K562 (cell line): ENCODE measurements at regions not wholly inside any gene's neighbourhood (a gene's known extent, or its start where the extent isn't known, plus 50 kb on each side); places are given as distances from the start of the nearest gene placed in this dataset.

Experiments
- ATAC-seq: fragments of 200-7000 bp; cut with Tn5 transposase; 3 replicates; pipeline ENCODE4 v1.9.1; 2020; ENCODE audit warnings: moderate library complexity
- BruUV-seq: library from RNA; stranded (reverse); fragments of 400-500 nt; replicated peaks from 2 replicates; lab custom pipeline; 2021; lab: Mats Ljungman, UMichigan
- CTCF ChIA-PET: fragments of 300-600 bp; formaldehyde crosslinking; extraction: SDS; loops from one replicate; lab custom pipeline; 2021; ENCODE audit warnings: low intra/inter-chr PET ratio; lab: Yijun Ruan, JAX
- POLR2A ChIA-PET: fragments of 300-600, 350-650 bp; sonication (Branson Sonifier 250); formaldehyde crosslinking; extraction: SDS; loops from one replicate; lab custom pipeline; 2021; ENCODE audit warnings: antibody characterized with exemption, inconsistent platforms; lab: Yijun Ruan, JAX
- DNase-seq, 4 experiments: peaks; one replicate each; pipeline versions ENCODE4 v3.0.0 to v3.0.0-alpha.2; 2011 to 2018; ENCODE audit warnings: low spot score in 3 of 4, mixed read lengths in 3 of 4; ENCODE audit errors: extremely low read depth in 1 of 4
- FAIRE-seq: peaks from 2 replicates; lab custom pipeline; 2011; peaks lifted over from hg19 to GRCh38; lab: Jason Lieb, UNC
- H2AFZ ChIP-seq: 2 replicates; pipeline ENCODE4 v1.6.0; 2011; ENCODE audit warnings: low read depth, low read length, control low read depth, inconsistent platforms
- H3K27ac ChIP-seq: fragments of 200-600 bp; 3 replicates; pipeline ENCODE4 v1.8.0; 2011; ENCODE audit warnings: low read depth, mild to moderate bottlenecking, control low read depth, inconsistent platforms, low read length, moderate library complexity, mixed read lengths; ENCODE audit errors: extremely low read depth
- H3K27me3 ChIP-seq, 2 experiments: fragments of 300-600 bp in 1 of 2; 2 replicates in 1 of 2; 3 replicates in 1 of 2; pipeline versions ENCODE4 v1.6.0 to v1.8.0; 2011; ENCODE audit warnings: inconsistent platforms in 2 of 2, low read length in 2 of 2, mild to moderate bottlenecking in 1 of 2, mixed read lengths in 1 of 2, moderate library complexity in 1 of 2; ENCODE audit not compliant: control insufficient read depth in 2 of 2, insufficient read depth in 2 of 2
- H3K36me3 ChIP-seq: fragments of 300-600 bp; 3 replicates; pipeline ENCODE4 v1.8.0; 2011; ENCODE audit warnings: mild to moderate bottlenecking, low read length, inconsistent platforms; ENCODE audit not compliant: control insufficient read depth, insufficient read depth
- H3K4me1 ChIP-seq, 2 experiments: fragments of 200-600 bp in 1 of 2; replicated peaks in 1 of 2; 2 replicates in 1 of 2; 3 replicates in 1 of 2; pipeline versions ENCODE4 v1.5.1 to v1.8.0; 2011; ENCODE audit warnings: inconsistent platforms in 2 of 2, low read length in 2 of 2, mild to moderate bottlenecking in 1 of 2, mixed read lengths in 1 of 2, moderate library complexity in 1 of 2; ENCODE audit not compliant: control insufficient read depth in 2 of 2, insufficient read depth in 2 of 2
- H3K4me2 ChIP-seq: 2 replicates; pipeline ENCODE4 v1.6.1; 2011; ENCODE audit warnings: low read length, control low read depth, inconsistent platforms, mixed read lengths; ENCODE audit not compliant: insufficient read depth
- H3K4me3 ChIP-seq: fragments of 200-600 bp; sonication (generic), shearing (Covaris generic); 2 replicates; pipeline ENCODE4 v1.5.1; 2016; ENCODE audit warnings: control low read depth, inconsistent platforms
- H3K79me2 ChIP-seq: fragments of 200-600 bp; 3 replicates; pipeline ENCODE4 v1.8.0; 2011; ENCODE audit warnings: low read length, inconsistent platforms; ENCODE audit not compliant: control insufficient read depth, insufficient read depth
- H3K9ac ChIP-seq, 2 experiments: 2 replicates each; pipeline versions ENCODE4 v1.6.0 to v1.6.1; 2011; ENCODE audit warnings: low read depth in 2 of 2, low read length in 2 of 2, control low read depth in 1 of 2, inconsistent platforms in 1 of 2, mild to moderate bottlenecking in 1 of 2, mixed read lengths in 1 of 2; ENCODE audit not compliant: insufficient read depth in 1 of 2
- H3K9me1 ChIP-seq: one replicate; pipeline ENCODE4 v1.6.0; 2011; ENCODE audit warnings: inconsistent platforms, mild to moderate bottlenecking, low read length, moderate library complexity; ENCODE audit not compliant: control insufficient read depth, insufficient read depth
- H3K9me3 ChIP-seq: replicated peaks from 2 replicates; pipeline ENCODE4 v1.5.1; 2011; ENCODE audit warnings: low read depth, low read length, inconsistent platforms; ENCODE audit not compliant: control insufficient read depth, insufficient read depth
- H4K20me1 ChIP-seq: replicated peaks from 2 replicates; pipeline ENCODE4 v1.6.1; 2011; ENCODE audit warnings: low read length, inconsistent platforms, mixed read lengths; ENCODE audit not compliant: control insufficient read depth, insufficient read depth
- ADNP ChIP-seq: fragments of 200-800 bp; sonication (Bioruptor generic); IDR thresholded peaks from 2 replicates; pipeline ENCODE4 v1.6.1; 2016; ENCODE audit warnings: missing genetic modification characterization, missing compliant biosample characterization
- ARNT ChIP-seq, 2 experiments: fragments of 450-650 bp; IDR thresholded peaks; 2 replicates each; pipeline ENCODE4 v1.6.1; 2016; ENCODE audit warnings: mild to moderate bottlenecking in 1 of 2
- CAMTA2 ChIP-seq: fragments of 250-450 bp; sonication (Bioruptor Pico); conservative IDR thresholded peaks from 2 replicates; pipeline ENCODE4 v1.5.1; 2022
- ELF4 ChIP-seq: fragments of 450-650 bp; formaldehyde crosslinking; IDR thresholded peaks from 2 replicates; pipeline ENCODE4 v1.4.0; 2022; ENCODE audit warnings: missing genetic modification characterization
- ETV5 ChIP-seq: sonication (generic); formaldehyde crosslinking; IDR thresholded peaks from 2 replicates; pipeline ENCODE4 v1.4.0; 2020; ENCODE audit warnings: low read depth, mild to moderate bottlenecking, missing genetic modification reagents
- FOXM1 ChIP-seq, 2 experiments: fragments of 450-650 bp in 1 of 2; sonication (generic) in 1 of 2; formaldehyde crosslinking in 1 of 2; IDR thresholded peaks; 2 replicates each; pipeline versions ENCODE4 v1.6.1 to v1.9.0; 2017 to 2022; ENCODE audit warnings: low read depth in 2 of 2, mild to moderate bottlenecking in 2 of 2, missing genetic modification reagents in 1 of 2, moderate library complexity in 1 of 2
- HNRNPK ChIP-seq: fragments of 200-400 bp; formaldehyde crosslinking; IDR thresholded peaks from one replicate; pipeline ENCODE4 v1.6.1; 2018; ENCODE audit warnings: mild to moderate bottlenecking, low read depth, low read length; ENCODE audit not compliant: poor library complexity, severe bottlenecking
- MCM2 ChIP-seq: fragments of 450-650 bp; IDR thresholded peaks from 2 replicates; pipeline ENCODE4 v1.6.1; 2017; ENCODE audit warnings: low read depth, mild to moderate bottlenecking
- PKNOX1 ChIP-seq: fragments of 450-650 bp; IDR thresholded peaks from 2 replicates; pipeline ENCODE4 v1.6.1; 2016
- PTTG1 ChIP-seq: fragments of 450-650 bp; IDR thresholded peaks from 2 replicates; pipeline ENCODE4 v1.6.1; 2016; ENCODE audit warnings: low read depth, mild to moderate bottlenecking, missing genetic modification characterization, missing compliant biosample characterization
- RCOR1 ChIP-seq, 2 experiments: IDR thresholded peaks; 2 replicates each; pipeline ENCODE4 v1.6.1; 2012; ENCODE audit warnings: low read depth in 2 of 2, low read length in 2 of 2, borderline replicate concordance in 1 of 2, improper control_type of control experiment in 1 of 2
- SIN3B ChIP-seq: fragments of 450-650 bp; IDR thresholded peaks from 2 replicates; pipeline ENCODE4 v1.6.1; 2017; ENCODE audit warnings: low read depth, mild to moderate bottlenecking, moderate library complexity
- TAF9B ChIP-seq: fragments of 450-650 bp; IDR thresholded peaks from 2 replicates; pipeline ENCODE4 v1.6.1; 2018; ENCODE audit warnings: mild to moderate bottlenecking; ENCODE audit not compliant: partially characterized antibody
- TEAD1 ChIP-seq, 2 experiments: fragments of 450-650 bp in 1 of 2; sonication (generic) in 1 of 2; formaldehyde crosslinking; IDR thresholded peaks; 2 replicates each; pipeline versions ENCODE4 v1.4.0 to v1.8.0; 2020 to 2022; ENCODE audit warnings: mild to moderate bottlenecking in 2 of 2, missing genetic modification reagents in 1 of 2
- U2AF1 ChIP-seq: fragments of 200-400 bp; formaldehyde crosslinking; optimal IDR thresholded peaks from 2 replicates; pipeline ENCODE3; 2017; ENCODE audit warnings: mild to moderate bottlenecking, low read depth, low read length, moderate library complexity
- ZBTB17 ChIP-seq: fragments of 450-650 bp; formaldehyde crosslinking; IDR thresholded peaks from 2 replicates; pipeline ENCODE4 v1.4.0; 2020; ENCODE audit warnings: mild to moderate bottlenecking
- ZNF165 ChIP-seq: fragments of 250-450 bp; sonication (Bioruptor Pico); IDR thresholded peaks from 2 replicates; pipeline ENCODE4 v1.4.0; 2020; ENCODE audit warnings: borderline replicate concordance
- ZNF23 ChIP-seq: fragments of 250-450 bp; sonication (Bioruptor Pico); IDR thresholded peaks from 2 replicates; pipeline ENCODE4 v1.4.0; 2020; ENCODE audit warnings: mild to moderate bottlenecking
- ZNF282 ChIP-seq: sonication (generic); formaldehyde crosslinking; IDR thresholded peaks from 2 replicates; pipeline ENCODE4 v1.8.1; 2023; ENCODE audit warnings: missing genetic modification reagents
- ZNF766 ChIP-seq: fragments of 200-800 bp; sonication (Bioruptor generic); conservative IDR thresholded peaks from 2 replicates; pipeline ENCODE4 v1.6.1; 2016; ENCODE audit warnings: missing genetic modification characterization, missing compliant biosample characterization
- WGBS: fragments of 100-300 bp; shearing (Covaris generic); methylation state at CpG from one replicate; pipeline ENCODE4 v1.1.6; 2016; ENCODE audit warnings: low coverage, mixed read lengths; ENCODE audit not compliant: insufficient coverage; ENCODE audit errors: missing lambda C conversion rate; 5-methylcytosine and 5-hydroxymethylcytosine counted together
- in situ Hi-C: fragments of 300-500 bp; cut with MboI; formaldehyde crosslinking; loops from 4 replicates; pipeline ENCODE4 v1.15.0; 2018; ENCODE audit warnings: inconsistent platforms, mixed read lengths
- intact Hi-C: fragments of 100-400 bp; cut with micrococcal nuclease; formaldehyde crosslinking; loops from 2 replicates; pipeline ENCODE4 v1.14.2; 2022
- TF ChIP-seq, protein P1 (sequence below): sonication (generic); formaldehyde crosslinking; IDR thresholded peaks from 2 replicates; pipeline ENCODE4 v1.4.0; 2020; ENCODE audit warnings: mild to moderate bottlenecking, missing genetic modification reagents

DNA sequence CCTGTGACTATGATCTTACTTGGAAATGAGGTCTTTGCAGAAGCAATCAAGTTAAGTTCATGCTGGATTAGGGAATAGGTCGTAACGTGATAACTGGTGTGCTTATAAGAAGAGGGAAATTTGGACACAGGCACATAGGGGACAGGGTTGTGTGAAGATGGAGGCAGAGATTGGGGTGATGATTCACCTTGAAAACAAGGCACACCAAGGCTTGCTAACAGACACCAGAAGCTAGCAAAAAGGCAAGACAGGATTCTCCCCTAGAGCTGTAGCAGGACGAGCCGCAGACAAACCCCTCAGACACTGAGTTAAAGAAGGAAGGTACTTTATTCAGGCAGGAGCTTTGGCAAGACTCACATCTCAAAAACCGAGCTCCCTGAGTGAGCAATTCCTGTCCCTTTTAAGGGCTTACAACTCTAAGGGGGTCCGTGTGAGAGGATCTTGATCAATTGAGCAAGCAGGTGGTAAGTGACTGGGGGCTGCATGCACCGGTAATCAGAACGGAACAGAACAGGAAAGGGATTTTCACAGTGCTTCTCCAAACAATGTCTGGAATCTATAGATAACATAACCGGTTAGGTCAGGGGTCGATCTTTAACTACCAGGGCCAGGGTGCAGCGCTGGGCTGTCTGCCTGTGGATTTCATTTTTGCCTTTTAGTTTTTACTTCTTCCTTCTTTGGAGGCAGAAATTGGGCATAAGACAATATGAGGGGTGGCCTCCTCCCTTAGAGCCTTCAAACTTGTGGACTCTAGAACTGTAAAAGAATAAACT is 57.5 kb upstream of the S1PR3 start:
- CTCF ChIA-PET = no interaction called here
- Histone ChIP-seq H3K36me3 (no peaks in the 10 kb centered on the region), H3K9me1 (no peaks in the 10 kb centered on the region), H3K79me2 (no peaks in the 10 kb centered on the region), H3K4me3 (no peak overlapping the region), H3K27me3 (no peaks in the 10 kb centered on the region), H3K9ac (no peak overlapping the region), H4K20me1 (no peaks in the 10 kb centered on the region), H3K27ac (peak overlapping the region; percentile 55; the same call in 2 of the 3 replicates), H3K4me2 (peak overlapping the region; percentile 48), H2AFZ (peak overlapping the region; percentile 51), H3K4me1 (peaks cover 3 to 20% of the 10 kb centered on the region in 2 experiments; a peak in 3 of 5 replicates), H3K9me3 (0 out of 2 replicates have a peak, but pooled peaks cover 2% of the 10 kb centered on the region)
- in situ Hi-C loops = no loop called here
- intact Hi-C loops = no loop called here
- ATAC-seq (peak; percentile 81), DNase-seq (peak in 1 of 4 experiments; percentile 62), FAIRE-seq (peak; percentile 74)
- 0% methylated on average over 10 of the region's 11 CpGs for WGBS
- POLR2A ChIA-PET = no interaction called here
- no TSS peak for BruUV-seq
- no peak for TF ChIP-seq ZNF23 (CRISPR knock-in tag)
- no peak for TF ChIP-seq TAF9B
- no peak for TF ChIP-seq MCM2
- TF ChIP-seq ADNP (tag) = no peak
- TF ChIP-seq ZNF766 (CRISPR knock-in tag) = peak; percentile 50; the same call in 1 of the 2 replicates
- no peak for TF ChIP-seq ARNT (IDR thresholded peaks at IDR 0.05)
- no peak for TF ChIP-seq PTTG1
- TF ChIP-seq, protein P1, sequence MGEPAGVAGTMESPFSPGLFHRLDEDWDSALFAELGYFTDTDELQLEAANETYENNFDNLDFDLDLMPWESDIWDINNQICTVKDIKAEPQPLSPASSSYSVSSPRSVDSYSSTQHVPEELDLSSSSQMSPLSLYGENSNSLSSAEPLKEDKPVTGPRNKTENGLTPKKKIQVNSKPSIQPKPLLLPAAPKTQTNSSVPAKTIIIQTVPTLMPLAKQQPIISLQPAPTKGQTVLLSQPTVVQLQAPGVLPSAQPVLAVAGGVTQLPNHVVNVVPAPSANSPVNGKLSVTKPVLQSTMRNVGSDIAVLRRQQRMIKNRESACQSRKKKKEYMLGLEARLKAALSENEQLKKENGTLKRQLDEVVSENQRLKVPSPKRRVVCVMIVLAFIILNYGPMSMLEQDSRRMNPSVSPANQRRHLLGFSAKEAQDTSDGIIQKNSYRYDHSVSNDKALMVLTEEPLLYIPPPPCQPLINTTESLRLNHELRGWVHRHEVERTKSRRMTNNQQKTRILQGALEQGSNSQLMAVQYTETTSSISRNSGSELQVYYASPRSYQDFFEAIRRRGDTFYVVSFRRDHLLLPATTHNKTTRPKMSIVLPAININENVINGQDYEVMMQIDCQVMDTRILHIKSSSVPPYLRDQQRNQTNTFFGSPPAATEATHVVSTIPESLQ (CRISPR knock-in tag) = no peak
- no peak for TF ChIP-seq U2AF1
- TF ChIP-seq PKNOX1 = no peak
- no peak for TF ChIP-seq ZBTB17 (CRISPR knock-in tag)
- no peak for TF ChIP-seq HNRNPK
- TF ChIP-seq SIN3B = no peak
- no peak for TF ChIP-seq ELF4 (CRISPR knock-in tag)
- no peak for TF ChIP-seq TEAD1 (CRISPR knock-in tag; IDR thresholded peaks at IDR 0.05)
- peak in 1 of 2 experiments; percentile 66; a peak in 2 of 4 replicates for TF ChIP-seq RCOR1 (IDR thresholded peaks at IDR 0.05; ENCODE audit: borderline replicate concordance in 1 of 2, low read depth in 2 of 2, low read length in 2 of 2)
- TF ChIP-seq ZNF165 = no peak
- TF ChIP-seq ETV5 (CRISPR knock-in tag) = no peak
- 0 out of 2 replicates have a peak, but pooled peaks have one; percentile 14 for TF ChIP-seq FOXM1 (IDR thresholded peaks at IDR 0.05; ENCODE audit: low read depth)
- TF ChIP-seq FOXM1 (CRISPR knock-in tag; IDR thresholded peaks at IDR 0.05; ENCODE audit: low read depth) = no peak
- TF ChIP-seq CAMTA2 = no peak
- no peak for TF ChIP-seq ZNF282 (CRISPR knock-in tag)
